H1 (cell line): ENCODE measurements at regions not wholly inside any gene's neighbourhood (a gene's known extent, or its start where the extent isn't known, plus 50 kb on each side); places are given as distances from the start of the nearest gene placed in this dataset.

Experiments used
- CTCF ChIA-PET: fragments of 300-600 bp; sonication (Branson Sonifier 250); formaldehyde crosslinking; loops from one replicate; lab custom pipeline; 2021; ENCODE audit not compliant: partially characterized antibody; lab: Charles Lee
- POLR2A ChIA-PET: fragments of 300-600 bp; sonication (Branson Sonifier 250); formaldehyde crosslinking; loops from one replicate; lab custom pipeline; 2021; ENCODE audit warnings: inconsistent platforms; ENCODE audit not compliant: partially characterized antibody; lab: Charles Lee
- DNase-seq, 2 experiments: peaks; one replicate each; pipeline versions ENCODE4 v3.0.0 to v3.0.0-alpha.2; 2010 to 2022; ENCODE audit warnings: low spot score in 2 of 2, low read depth in 1 of 2, mixed read lengths in 1 of 2
- FAIRE-seq: peaks from 2 replicates; lab custom pipeline; 2011; peaks lifted over from hg19 to GRCh38; lab: Jason Lieb, UNC
- H2AFZ ChIP-seq: 2 replicates; pipeline ENCODE4 v1.8.1; 2012; ENCODE audit warnings: low read length, inconsistent platforms
- H2AK5ac ChIP-seq: 2 replicates; pipeline ENCODE4 v1.6.1; 2013; ENCODE audit warnings: low read depth, low read length
- H2BK120ac ChIP-seq: replicated peaks from 2 replicates; pipeline ENCODE3; 2013; ENCODE audit warnings: low read depth, low read length, inconsistent platforms
- H2BK12ac ChIP-seq: 2 replicates; pipeline ENCODE4 v1.6.1; 2013; ENCODE audit warnings: low read depth, low read length
- H2BK15ac ChIP-seq: 2 replicates; pipeline ENCODE4 v1.6.1; 2013; ENCODE audit warnings: low read length
- H2BK20ac ChIP-seq: 2 replicates; pipeline ENCODE4 v1.6.1; 2013; ENCODE audit warnings: low read length
- H2BK5ac ChIP-seq: 2 replicates; pipeline ENCODE4 v1.6.1; 2013; ENCODE audit warnings: low read depth, low read length
- H3K14ac ChIP-seq: 2 replicates; pipeline ENCODE4 v1.6.1; 2013; ENCODE audit warnings: inconsistent platforms; ENCODE audit not compliant: insufficient read length
- H3K18ac ChIP-seq: 2 replicates; pipeline ENCODE4 v1.6.1; 2013; ENCODE audit warnings: low read length; ENCODE audit errors: extremely low read depth
- H3K23ac ChIP-seq: 2 replicates; pipeline ENCODE4 v1.6.1; 2013; ENCODE audit warnings: inconsistent platforms; ENCODE audit not compliant: insufficient read length
- H3K23me2 ChIP-seq: 2 replicates; pipeline ENCODE4 v1.6.1; 2013; ENCODE audit warnings: low read depth, low read length
- H3K27ac ChIP-seq: 2 replicates; pipeline ENCODE4 v1.6.1; 2011; ENCODE audit warnings: low read depth, low read length, inconsistent platforms
- H3K27me3 ChIP-seq, 4 experiments: replicated peaks in 1 of 4; 1 replicate in 1 of 4; 2 replicates in 3 of 4; pipeline versions ENCODE4 v1.6.1 to v1.8.1; 2011 to 2013; ENCODE audit warnings: low read length in 3 of 4, mild to moderate bottlenecking in 3 of 4, inconsistent platforms in 2 of 4, mixed read lengths in 2 of 4, moderate library complexity in 1 of 4; ENCODE audit not compliant: control insufficient read depth in 3 of 4, insufficient read depth in 3 of 4; ENCODE audit errors: extremely low read depth in 1 of 4
- H3K36me3 ChIP-seq, 4 experiments: 2 replicates each; pipeline versions ENCODE4 v1.6.1 to v1.8.1; 2011 to 2013; ENCODE audit warnings: mild to moderate bottlenecking in 4 of 4, low read length in 3 of 4, moderate library complexity in 2 of 4, control low read depth in 1 of 4, inconsistent platforms in 1 of 4; ENCODE audit not compliant: insufficient read depth in 4 of 4, control insufficient read depth in 2 of 4
- H3K4ac ChIP-seq: replicated peaks from 2 replicates; pipeline ENCODE3; 2013; ENCODE audit warnings: low read length, low read depth, mixed read lengths, inconsistent platforms; ENCODE audit not compliant: insufficient read length
- H3K4me1 ChIP-seq, 4 experiments: replicated peaks in 1 of 4; 1 replicate in 1 of 4; 2 replicates in 3 of 4; pipeline versions ENCODE4 v1.6.1 to v1.8.1; 2011 to 2013; ENCODE audit warnings: low read length in 3 of 4, inconsistent platforms in 2 of 4, mixed read lengths in 1 of 4; ENCODE audit not compliant: insufficient read depth in 4 of 4, control insufficient read depth in 3 of 4
- H3K4me2 ChIP-seq, 2 experiments: 2 replicates each; pipeline versions ENCODE4 v1.6.1 to v1.8.1; 2011 to 2013; ENCODE audit warnings: low read depth in 2 of 2, low read length in 2 of 2, control low read depth in 1 of 2, inconsistent platforms in 1 of 2, mild to moderate bottlenecking in 1 of 2; ENCODE audit not compliant: insufficient read depth in 1 of 2
- H3K4me3 ChIP-seq, 4 experiments: fragments of 200-600, 300-600 bp in 1 of 4; sonication (generic), shearing (Covaris generic), sonication (Bioruptor Twin) in 1 of 4; 2 replicates each; pipeline versions ENCODE4 v1.5.1 to v1.8.1; 2011 to 2016; ENCODE audit warnings: low read length in 4 of 4, low read depth in 3 of 4, control low read depth in 2 of 4, inconsistent platforms in 2 of 4, mild to moderate bottlenecking in 2 of 4, mixed read lengths in 1 of 4, moderate library complexity in 1 of 4; ENCODE audit not compliant: insufficient read depth in 2 of 4; ENCODE audit errors: extremely low read depth in 1 of 4
- H3K56ac ChIP-seq: replicated peaks from 2 replicates; pipeline ENCODE3; 2013; ENCODE audit warnings: low read depth, mild to moderate bottlenecking, mixed read lengths, low read length, inconsistent platforms; ENCODE audit not compliant: insufficient read length
- H3K79me1 ChIP-seq: 2 replicates; pipeline ENCODE4 v1.6.1; 2013; ENCODE audit warnings: low read depth, low read length, control low read depth
- H3K79me2 ChIP-seq, 2 experiments: 2 replicates each; pipeline versions ENCODE4 v1.6.1 to v1.8.1; 2012 to 2013; ENCODE audit warnings: low read length in 2 of 2, mild to moderate bottlenecking in 2 of 2, inconsistent platforms in 1 of 2; ENCODE audit not compliant: insufficient read depth in 2 of 2, control insufficient read depth in 1 of 2
- H3K9ac ChIP-seq, 4 experiments: replicated peaks in 1 of 4; 1 replicate in 1 of 4; 2 replicates in 3 of 4; pipeline versions ENCODE4 v1.6.1 to v1.8.1; 2011 to 2013; ENCODE audit warnings: low read depth in 3 of 4, low read length in 3 of 4, control low read depth in 2 of 4, mild to moderate bottlenecking in 2 of 4, moderate library complexity in 2 of 4, inconsistent platforms in 1 of 4; ENCODE audit errors: extremely low read depth in 1 of 4
- H3K9me3 ChIP-seq, 2 experiments: 2 replicates each; pipeline versions ENCODE4 v1.6.1 to v1.8.1; 2012 to 2013; ENCODE audit warnings: mild to moderate bottlenecking in 2 of 2, moderate library complexity in 2 of 2, control low read depth in 1 of 2, inconsistent platforms in 1 of 2, low read depth in 1 of 2, low read length in 1 of 2, mixed read lengths in 1 of 2; ENCODE audit not compliant: insufficient read depth in 2 of 2
- H4K20me1 ChIP-seq, 2 experiments: replicated peaks in 1 of 2; 2 replicates each; pipeline versions ENCODE3 to v1.8.1; 2011 to 2013; ENCODE audit warnings: inconsistent platforms in 2 of 2, low read length in 2 of 2, mild to moderate bottlenecking in 1 of 2; ENCODE audit not compliant: insufficient read depth in 2 of 2, control insufficient read depth in 1 of 2
- H4K5ac ChIP-seq: 2 replicates; pipeline ENCODE4 v1.6.1; 2013; ENCODE audit warnings: low read length, low read depth, mixed read lengths, inconsistent platforms; ENCODE audit not compliant: insufficient read length
- H4K8ac ChIP-seq: 2 replicates; pipeline ENCODE4 v1.8.0; 2013; ENCODE audit warnings: mild to moderate bottlenecking, moderate library complexity, low read length, inconsistent platforms; ENCODE audit not compliant: insufficient read depth; ENCODE audit errors: extremely low read depth
- H4K91ac ChIP-seq: replicated peaks from 2 replicates; pipeline ENCODE3; 2013; ENCODE audit warnings: low read length, mixed read lengths, inconsistent platforms; ENCODE audit not compliant: insufficient read length
- ASH2L ChIP-seq: fragments of 200-600, 300-600 bp; sonication (generic); IDR thresholded peaks from one replicate; pipeline ENCODE4 v1.7.1; 2017; ENCODE audit warnings: low read length
- BACH1 ChIP-seq: IDR thresholded peaks from 2 replicates; pipeline ENCODE4 v1.6.1; 2012; ENCODE audit warnings: low read length, improper control_type of control experiment
- GTF2F1 ChIP-seq: IDR thresholded peaks from 2 replicates; pipeline ENCODE4 v1.6.1; 2012; ENCODE audit warnings: low read depth, low read length, improper control_type of control experiment, borderline replicate concordance
- HDAC2 ChIP-seq, 2 experiments: fragments of 300-600 bp in 1 of 2; sonication (generic) in 1 of 2; IDR thresholded peaks; 2 replicates each; pipeline ENCODE4 v1.6.1; 2011 to 2012; ENCODE audit warnings: low read depth in 2 of 2, low read length in 2 of 2, mild to moderate bottlenecking in 2 of 2, moderate library complexity in 2 of 2, borderline replicate concordance in 1 of 2, inconsistent platforms in 1 of 2
- JUN ChIP-seq: IDR thresholded peaks from 2 replicates; pipeline ENCODE4 v1.6.1; 2011; ENCODE audit warnings: low read depth, mild to moderate bottlenecking, improper control_type of control experiment, low read length
- NRF1 ChIP-seq: IDR thresholded peaks from 2 replicates; pipeline ENCODE4 v1.6.1; 2011; ENCODE audit warnings: mild to moderate bottlenecking, low read depth, low read length, improper control_type of control experiment
- POLR2AphosphoS5 ChIP-seq: IDR thresholded peaks from 2 replicates; pipeline ENCODE4 v1.6.1; 2011; ENCODE audit warnings: low read depth, low read length
- RBBP5 ChIP-seq: IDR thresholded peaks from 2 replicates; pipeline ENCODE4 v1.7.1; 2012; ENCODE audit warnings: low read depth, mild to moderate bottlenecking, inconsistent platforms, low read length, moderate library complexity, borderline replicate concordance
- SIRT6 ChIP-seq: IDR thresholded peaks from one replicate; pipeline ENCODE4 v1.7.1; 2012; ENCODE audit warnings: low read length, inconsistent platforms
- SP1 ChIP-seq: IDR thresholded peaks from 2 replicates; pipeline ENCODE4 v1.6.1; 2011; ENCODE audit warnings: low read depth, low read length
- SP2 ChIP-seq: IDR thresholded peaks from 2 replicates; pipeline ENCODE4 v1.6.1; 2012; ENCODE audit warnings: mild to moderate bottlenecking, low read length, inconsistent platforms
- SRF ChIP-seq: IDR thresholded peaks from 2 replicates; pipeline ENCODE4 v1.6.1; 2011; ENCODE audit warnings: mild to moderate bottlenecking, low read depth, low read length, moderate library complexity
- WGBS, 2 experiments: shearing (Covaris generic) in 1 of 2; methylation state at CpG; one replicate each; pipeline versions ENCODE4 v1.1.6 to v1.1.7; 2013 to 2015; ENCODE audit warnings: low lambda C conversion rate in 2 of 2, mixed read lengths in 2 of 2, inconsistent platforms in 1 of 2, low coverage in 1 of 2, missing lambda C conversion rate in 1 of 2; ENCODE audit not compliant: insufficient replicate concordance in 2 of 2, insufficient coverage in 1 of 2, insufficient read length in 1 of 2; ENCODE audit errors: extremely low coverage in 1 of 2, missing lambda C conversion rate in 1 of 2; 5-methylcytosine and 5-hydroxymethylcytosine counted together
- TF ChIP-seq, protein P1 (sequence below): IDR thresholded peaks from 2 replicates; pipeline ENCODE4 v1.6.1; 2012; ENCODE audit warnings: inconsistent platforms
- TF ChIP-seq, protein P2 (sequence below): IDR thresholded peaks from 2 replicates; pipeline ENCODE4 v1.6.1; 2012; ENCODE audit warnings: inconsistent platforms

DNA sequence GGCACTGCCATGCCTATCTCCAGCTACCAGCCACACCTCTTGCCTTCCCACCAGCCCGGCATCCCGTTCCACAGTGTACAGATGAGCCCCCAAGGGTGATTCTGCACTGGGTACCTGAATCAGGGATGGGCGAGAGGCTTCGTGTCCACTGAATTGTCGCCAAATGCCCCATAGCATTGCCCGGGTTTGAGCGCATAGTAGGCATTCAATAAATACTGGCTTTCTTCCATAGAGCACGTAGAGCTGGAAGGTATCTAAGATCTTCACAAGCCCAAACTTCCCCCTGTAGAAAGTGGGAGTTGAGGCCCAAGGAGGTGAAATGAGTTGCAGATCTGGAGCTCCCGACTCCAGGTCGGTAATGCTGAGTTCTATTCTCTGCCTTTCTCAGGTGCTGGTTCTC lies 358.7 kb downstream of the LPIN1 start:
- no peak overlapping the region for H3K23ac ChIP-seq
- no peak overlapping the region for H3K4me3 ChIP-seq
- FAIRE-seq (no peak), DNase-seq (no peak)
- H3K36me3 ChIP-seq = no peaks in the 10 kb centered on the region
- H3K4ac ChIP-seq = no peak overlapping the region
- 96% methylated on average over 10 of the region's 10 CpGs; no CpG with 5 or more reads in 1 of the 2 experiments for WGBS, 2 experiments
- H3K27me3 ChIP-seq = no peaks in the 10 kb centered on the region
- H2BK5ac ChIP-seq = no peak overlapping the region
- no peak overlapping the region for H2BK120ac ChIP-seq
- no peak overlapping the region for H2BK12ac ChIP-seq
- H3K14ac ChIP-seq = no peak overlapping the region
- no peak overlapping the region for H2BK20ac ChIP-seq
- no peak for TF ChIP-seq POLR2AphosphoS5
- TF ChIP-seq SIRT6 = no peak
- no peak for TF ChIP-seq ASH2L
- TF ChIP-seq SRF = no peak
- TF ChIP-seq, protein P1, sequence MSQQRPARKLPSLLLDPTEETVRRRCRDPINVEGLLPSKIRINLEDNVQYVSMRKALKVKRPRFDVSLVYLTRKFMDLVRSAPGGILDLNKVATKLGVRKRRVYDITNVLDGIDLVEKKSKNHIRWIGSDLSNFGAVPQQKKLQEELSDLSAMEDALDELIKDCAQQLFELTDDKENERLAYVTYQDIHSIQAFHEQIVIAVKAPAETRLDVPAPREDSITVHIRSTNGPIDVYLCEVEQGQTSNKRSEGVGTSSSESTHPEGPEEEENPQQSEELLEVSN = no peak
- TF ChIP-seq SP2 = no peak
- TF ChIP-seq GTF2F1 = no peak
- TF ChIP-seq JUN = no peak
- no peak for TF ChIP-seq SP1
- TF ChIP-seq NRF1 = no peak
- TF ChIP-seq, protein P2, sequence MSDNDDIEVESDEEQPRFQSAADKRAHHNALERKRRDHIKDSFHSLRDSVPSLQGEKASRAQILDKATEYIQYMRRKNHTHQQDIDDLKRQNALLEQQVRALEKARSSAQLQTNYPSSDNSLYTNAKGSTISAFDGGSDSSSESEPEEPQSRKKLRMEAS = no peak
- TF ChIP-seq HDAC2 (IDR thresholded peaks at IDR 0.05; ENCODE audit: borderline replicate concordance in 1 of 2, low read depth in 2 of 2, low read length in 2 of 2) = no peak
- no peak for TF ChIP-seq RBBP5
- TF ChIP-seq BACH1 = no peak
- no peaks in the 10 kb centered on the region for H4K20me1 ChIP-seq
- H3K9ac ChIP-seq = no peak overlapping the region
- ChIA-PET CTCF (no interaction called here), POLR2A (no interaction called here)
- H3K4me2 ChIP-seq = no peak overlapping the region
- H2AFZ ChIP-seq = no peak overlapping the region
- H4K91ac ChIP-seq = no peak overlapping the region
- no peak overlapping the region for H2AK5ac ChIP-seq
- H3K79me1 ChIP-seq = no peaks in the 10 kb centered on the region
- H3K18ac ChIP-seq = no peak overlapping the region
- no peaks in the 10 kb centered on the region for H3K79me2 ChIP-seq
- H3K9me3 ChIP-seq = no peaks in the 10 kb centered on the region
- no peak overlapping the region for H4K8ac ChIP-seq
- H3K56ac ChIP-seq = no peak overlapping the region
- no peak overlapping the region; the same call in 1 of the 2 replicates for H2BK15ac ChIP-seq
- H3K4me1 ChIP-seq = no peaks in the 10 kb centered on the region; a peak in 2 of 7 replicates
- no peak overlapping the region for H4K5ac ChIP-seq
- no peak overlapping the region for H3K27ac ChIP-seq
- H3K23me2 ChIP-seq = no peaks in the 10 kb centered on the region
